ENCODE measurements at regions not wholly inside any gene's neighbourhood (a gene's known extent, or its start where the extent isn't known, plus 50 kb on each side); places are given as distances from the start of the nearest gene placed in this dataset.

- TF ChIP-seq CTCF (IDR thresholded peaks at IDR 0.05; ENCODE audit: insufficient read depth, low read length, poor library complexity, severe bottlenecking) (no peak), EZH2phosphoT487 (conservative IDR thresholded peaks at IDR 0.05; ENCODE audit: low read length) (no peak)
Observed at GRCh38 chr10:33015761-33016547, 57.9 kb upstream of the ITGB1 start.

Data from SU-DHL-6 (cell line).